PFSK-1 (cell line): ENCODE measurements at regions not wholly inside any gene's neighbourhood (a gene's known extent, or its start where the extent isn't known, plus 50 kb on each side); places are given as distances from the start of the nearest gene placed in this dataset.

Experiments used
- POLR2AphosphoS5 ChIP-seq: IDR thresholded peaks from 2 replicates; pipeline ENCODE4 v1.6.1; 2012; ENCODE audit warnings: low read depth, mild to moderate bottlenecking, control low read depth, low read length, moderate library complexity
- REST ChIP-seq, 2 experiments: IDR thresholded peaks; 2 replicates each; pipeline versions ENCODE4 v1.6.1 to v1.8.0; 2011 to 2012; ENCODE audit warnings: low read depth in 2 of 2, low read length in 2 of 2, control low read depth in 1 of 2, inconsistent platforms in 1 of 2, mild to moderate bottlenecking in 1 of 2, moderate library complexity in 1 of 2; ENCODE audit not compliant: insufficient read depth in 1 of 2
- TAF1 ChIP-seq: IDR thresholded peaks from 2 replicates; pipeline ENCODE4 v1.6.1; 2012; ENCODE audit warnings: low read length, control low read depth, borderline replicate concordance; ENCODE audit not compliant: insufficient read depth

- no peak for TF ChIP-seq TAF1
- TF ChIP-seq REST (IDR thresholded peaks at IDR 0.05; ENCODE audit: insufficient read depth in 1 of 2, low read depth in 2 of 2, low read length in 2 of 2), result no peak
- TF ChIP-seq POLR2AphosphoS5, result no peak
These were observed 117.2 kb downstream of the SLC4A3 start for GRCh38 chr2:219744600-219744999.
